ENCODE measurements at regions not wholly inside any gene's neighbourhood (a gene's known extent, or its start where the extent isn't known, plus 50 kb on each side); places are given as distances from the start of the nearest gene placed in this dataset.

- H3K27me3 ChIP-seq: no peaks in the 10 kb centered on the region
- H3K4me1 ChIP-seq: no peaks in the 10 kb centered on the region
- intact Hi-C loops (cut with DNase I): no loop called here
- DNase-seq (ENCODE audit: low spot score in 2 of 2): no peak
- no peaks in the 10 kb centered on the region for H3K36me3 ChIP-seq
- no peak overlapping the region for H3K4me3 ChIP-seq
- TF ChIP-seq, protein P1, sequence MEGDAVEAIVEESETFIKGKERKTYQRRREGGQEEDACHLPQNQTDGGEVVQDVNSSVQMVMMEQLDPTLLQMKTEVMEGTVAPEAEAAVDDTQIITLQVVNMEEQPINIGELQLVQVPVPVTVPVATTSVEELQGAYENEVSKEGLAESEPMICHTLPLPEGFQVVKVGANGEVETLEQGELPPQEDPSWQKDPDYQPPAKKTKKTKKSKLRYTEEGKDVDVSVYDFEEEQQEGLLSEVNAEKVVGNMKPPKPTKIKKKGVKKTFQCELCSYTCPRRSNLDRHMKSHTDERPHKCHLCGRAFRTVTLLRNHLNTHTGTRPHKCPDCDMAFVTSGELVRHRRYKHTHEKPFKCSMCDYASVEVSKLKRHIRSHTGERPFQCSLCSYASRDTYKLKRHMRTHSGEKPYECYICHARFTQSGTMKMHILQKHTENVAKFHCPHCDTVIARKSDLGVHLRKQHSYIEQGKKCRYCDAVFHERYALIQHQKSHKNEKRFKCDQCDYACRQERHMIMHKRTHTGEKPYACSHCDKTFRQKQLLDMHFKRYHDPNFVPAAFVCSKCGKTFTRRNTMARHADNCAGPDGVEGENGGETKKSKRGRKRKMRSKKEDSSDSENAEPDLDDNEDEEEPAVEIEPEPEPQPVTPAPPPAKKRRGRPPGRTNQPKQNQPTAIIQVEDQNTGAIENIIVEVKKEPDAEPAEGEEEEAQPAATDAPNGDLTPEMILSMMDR (IDR thresholded peaks at IDR 0.05): no peak
- no peaks in the 10 kb centered on the region for H3K9me3 ChIP-seq
- H3K27ac ChIP-seq: no peak overlapping the region
Observed at GRCh38 chr3:153746211-153746610, 375.0 kb upstream of the ARHGEF26 start.

GRCh38 chr3:153749070-153749610 lies 372.1 kb upstream of the ARHGEF26 start:
- no peaks in the 10 kb centered on the region for H3K36me3 ChIP-seq
- intact Hi-C loops (cut with DNase I): no loop called here
- no peaks in the 10 kb centered on the region for H3K9me3 ChIP-seq
- no peak for DNase-seq (ENCODE audit: low spot score in 2 of 2)
- no peaks in the 10 kb centered on the region for H3K4me1 ChIP-seq
- TF ChIP-seq, protein P1 (IDR thresholded peaks at IDR 0.05): no peak
- H3K4me3 ChIP-seq: no peak overlapping the region
- no peaks in the 10 kb centered on the region for H3K27me3 ChIP-seq
- H3K27ac ChIP-seq: no peak overlapping the region

DNA sequence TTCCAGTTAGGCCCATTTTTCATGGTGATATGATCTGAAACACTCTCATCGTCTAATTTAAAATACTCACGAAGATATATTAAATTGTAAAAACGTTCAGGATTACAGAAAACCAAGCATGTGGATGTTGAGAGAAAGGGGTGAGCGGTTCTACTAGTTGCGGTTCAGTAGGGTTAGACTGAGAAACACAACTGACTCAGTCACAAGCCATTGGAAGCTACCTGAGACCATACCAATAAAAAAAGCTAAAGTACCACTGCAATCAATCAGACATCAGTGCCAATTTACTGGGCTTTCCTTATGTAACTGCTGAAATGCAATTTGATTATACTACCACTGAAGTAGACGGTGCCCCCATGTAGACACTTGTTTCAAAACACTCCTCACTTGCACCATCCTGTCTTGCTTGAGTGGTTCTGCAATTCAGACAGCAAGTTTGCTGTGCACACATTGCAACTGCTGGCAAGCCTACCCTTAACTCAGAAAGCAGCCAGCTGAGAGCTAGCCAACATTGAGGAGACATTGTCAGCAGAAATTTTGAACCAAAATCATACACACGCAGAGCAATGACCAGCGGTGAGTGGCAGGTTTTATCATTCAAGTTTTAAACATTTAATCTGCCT lies 368.7 kb upstream of the ARHGEF26 start:
- Histone ChIP-seq H3K9me3 (no peaks in the 10 kb centered on the region), H3K27ac (no peak overlapping the region), H3K4me3 (no peak overlapping the region), H3K36me3 (no peaks in the 10 kb centered on the region), H3K27me3 (no peaks in the 10 kb centered on the region), H3K4me1 (no peaks in the 10 kb centered on the region)
- TF ChIP-seq, protein P1 (IDR thresholded peaks at IDR 0.05): no peak
- no peak for DNase-seq (ENCODE audit: low spot score in 2 of 2)
- intact Hi-C loops (cut with DNase I): no loop called here

- Histone ChIP-seq H3K27ac (no peak overlapping the region), H3K4me3 (no peak overlapping the region), H3K36me3 (no peaks in the 10 kb centered on the region), H3K27me3 (no peaks in the 10 kb centered on the region), H3K9me3 (no peaks in the 10 kb centered on the region), H3K4me1 (no peaks in the 10 kb centered on the region)
- no peak for DNase-seq (ENCODE audit: low spot score in 2 of 2)
- intact Hi-C loops (cut with DNase I): no loop called here
- TF ChIP-seq, protein P1 (IDR thresholded peaks at IDR 0.05): no peak
Observed at GRCh38 chr3:153753035-153753434, 368.2 kb upstream of the ARHGEF26 start.

- Histone ChIP-seq H3K9me3 (no peaks in the 10 kb centered on the region), H3K4me1 (no peaks in the 10 kb centered on the region), H3K4me3 (no peak overlapping the region), H3K36me3 (no peaks in the 10 kb centered on the region), H3K27ac (no peak overlapping the region), H3K27me3 (no peaks in the 10 kb centered on the region)
- intact Hi-C loops (cut with DNase I): no loop called here
- TF ChIP-seq, protein P1 (IDR thresholded peaks at IDR 0.05): no peak
- DNase-seq (ENCODE audit: low spot score in 2 of 2): no peak
Observed at GRCh38 chr3:153756816-153757215, 364.4 kb upstream of the ARHGEF26 start.
